Pancreas (tissue), 10 donors: ENCODE measurements at regions not wholly inside any gene's neighbourhood (a gene's known extent, or its start where the extent isn't known, plus 50 kb on each side); places are given as distances from the start of the nearest gene placed in this dataset.

Source experiments
- ATAC-seq, 4 donors: fragments of 200-7000 bp; cut with Tn5 transposase; one replicate each; pipeline versions ENCODE4 v1.8.0 to v1.9.1; 2020; ENCODE audit warnings: mild to moderate bottlenecking in 4 of 4, moderate library complexity in 4 of 4
- DNase-seq, 6 donors: peaks; one replicate each; pipeline ENCODE4 v3.0.0-alpha.2; 2020
- FAIRE-seq: peaks from 2 replicates; lab custom pipeline; 2012; peaks lifted over from hg19 to GRCh38; lab: Jason Lieb, UNC
- H3K27ac ChIP-seq, 4 donors: fragments of 200-600 bp; sonication (generic); 1 replicate in 3 of 4; 2 replicates in 1 of 4; pipeline versions ENCODE4 v1.5.0 to v1.8.0; 2020
- H3K27me3 ChIP-seq, 4 donors: fragments of 200-600 bp; one replicate each; pipeline ENCODE4 v1.8.0; 2021
- H3K36me3 ChIP-seq, 3 donors: fragments of 200-600 bp; sonication (generic) in 1 of 3; one replicate each; pipeline versions ENCODE4 v1.5.0 to v1.8.0; 2020 to 2021
- H3K4me1 ChIP-seq, 3 donors: fragments of 200-600 bp; one replicate each; pipeline ENCODE4 v1.8.0; 2021
- H3K4me3 ChIP-seq, 4 donors: fragments of 200-600 bp; sonication (generic) in 2 of 4; one replicate each; pipeline versions ENCODE4 v1.5.0 to v1.8.0; 2020 to 2021
- H3K9me3 ChIP-seq, 4 donors: fragments of 200-600 bp; one replicate each; pipeline ENCODE4 v1.8.0; 2021
- WGBS, 2 donors: extraction: QIAGEN DNeasy Blood & Tissue Kit; methylation state at CpG; one replicate each; pipeline ENCODE4 v1.1.7; 2013; 5-methylcytosine and 5-hydroxymethylcytosine counted together
- intact Hi-C, 3 donors: fragments of 100-400 bp; cut with DNase I; formaldehyde crosslinking; loops; one replicate each; pipeline versions ENCODE4 v1.11.1 to v1.14.2; 2022
- TF ChIP-seq, protein P1 (sequence below), 4 donors: fragments of 200-600 bp; sonication (generic) in 3 of 4; IDR thresholded peaks; one replicate each; pipeline versions ENCODE4 v1.5.0 to v1.8.0; 2021; ENCODE audit warnings: antibody characterized with exemption in 4 of 4
- donor health status: healthy with polysubstance abuse.
- donor health status: DM: no; HTN: no; CAD: no; lungs with moderate emphysema.
- donor health status: DM: no; HTN: no; CAD: no.
- donor health status: control.
- donor health status: control.
- donor health status: Bipolar disorder and iron deficiency.
- donor health status: DM: yes; HTN: yes; CAD: no.
- donor health status: DM: no; HTN: no; CAD: no.
- donor health status: DM: no; HTN: no; CAD: no.
- donor health status: DM: yes; HTN: yes; CAD: no.

DNA sequence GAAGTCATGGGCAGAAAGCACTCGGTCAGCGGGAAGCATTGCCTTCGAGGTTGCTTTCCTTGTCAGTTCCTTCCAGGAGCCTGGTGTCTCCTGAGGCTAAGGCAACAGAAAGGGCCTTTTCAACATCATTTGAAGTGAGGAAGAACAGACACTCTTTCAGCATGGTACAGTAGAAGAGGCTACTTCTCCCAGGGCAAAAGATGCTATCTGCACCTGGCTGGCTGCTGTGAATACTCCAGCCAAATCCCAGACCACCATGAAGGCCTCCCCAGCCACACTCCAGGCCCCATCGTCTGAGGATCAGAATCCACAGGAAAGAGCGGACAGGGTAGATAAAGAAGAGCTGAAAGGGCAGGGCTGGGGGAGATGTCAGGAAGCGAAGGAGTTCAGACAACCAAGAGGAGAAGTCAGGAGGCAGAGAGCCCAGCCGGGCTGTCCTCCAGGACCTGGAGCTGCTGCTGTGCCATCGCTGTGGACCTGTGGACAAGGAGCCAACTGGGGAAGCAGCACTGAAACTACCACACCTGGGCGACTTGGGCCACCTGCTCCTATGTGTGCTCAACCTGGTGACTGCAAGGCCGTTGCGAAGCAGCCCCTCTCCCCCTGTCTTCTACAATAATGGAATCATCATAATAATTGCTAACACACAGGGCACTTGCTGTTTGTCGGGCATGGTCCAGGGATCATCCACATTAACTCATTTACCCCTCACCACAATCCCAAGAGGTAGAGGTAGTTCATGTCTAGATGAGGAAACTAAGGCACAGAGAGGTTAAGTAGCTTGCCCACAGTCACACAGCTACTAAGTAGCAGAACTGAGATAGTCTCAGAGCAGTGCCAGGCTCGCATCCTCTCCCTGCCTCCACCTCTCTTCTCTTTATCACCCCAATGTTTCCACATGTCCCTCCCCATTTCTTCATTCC lies 88.0 kb upstream of the ZBTB40 start:
- Histone ChIP-seq H3K4me1 (no peaks in the 10 kb centered on the region), H3K36me3 (no peaks in the 10 kb centered on the region), H3K4me3 (no peak overlapping the region), H3K9me3 (no peaks in the 10 kb centered on the region), H3K27ac (no peak overlapping the region), H3K27me3 (no peaks in the 10 kb centered on the region)
- TF ChIP-seq, protein P1, sequence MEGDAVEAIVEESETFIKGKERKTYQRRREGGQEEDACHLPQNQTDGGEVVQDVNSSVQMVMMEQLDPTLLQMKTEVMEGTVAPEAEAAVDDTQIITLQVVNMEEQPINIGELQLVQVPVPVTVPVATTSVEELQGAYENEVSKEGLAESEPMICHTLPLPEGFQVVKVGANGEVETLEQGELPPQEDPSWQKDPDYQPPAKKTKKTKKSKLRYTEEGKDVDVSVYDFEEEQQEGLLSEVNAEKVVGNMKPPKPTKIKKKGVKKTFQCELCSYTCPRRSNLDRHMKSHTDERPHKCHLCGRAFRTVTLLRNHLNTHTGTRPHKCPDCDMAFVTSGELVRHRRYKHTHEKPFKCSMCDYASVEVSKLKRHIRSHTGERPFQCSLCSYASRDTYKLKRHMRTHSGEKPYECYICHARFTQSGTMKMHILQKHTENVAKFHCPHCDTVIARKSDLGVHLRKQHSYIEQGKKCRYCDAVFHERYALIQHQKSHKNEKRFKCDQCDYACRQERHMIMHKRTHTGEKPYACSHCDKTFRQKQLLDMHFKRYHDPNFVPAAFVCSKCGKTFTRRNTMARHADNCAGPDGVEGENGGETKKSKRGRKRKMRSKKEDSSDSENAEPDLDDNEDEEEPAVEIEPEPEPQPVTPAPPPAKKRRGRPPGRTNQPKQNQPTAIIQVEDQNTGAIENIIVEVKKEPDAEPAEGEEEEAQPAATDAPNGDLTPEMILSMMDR (IDR thresholded peaks at IDR 0.05) = no peak
- FAIRE-seq (no peak), ATAC-seq (no peak), DNase-seq (peak in 1 of 6 donors; percentile 37)
- intact Hi-C loops = no loop called here
- WGBS, 2 donors = 80 to 81% methylated on average over 13 of the region's 13 CpGs

DNA sequence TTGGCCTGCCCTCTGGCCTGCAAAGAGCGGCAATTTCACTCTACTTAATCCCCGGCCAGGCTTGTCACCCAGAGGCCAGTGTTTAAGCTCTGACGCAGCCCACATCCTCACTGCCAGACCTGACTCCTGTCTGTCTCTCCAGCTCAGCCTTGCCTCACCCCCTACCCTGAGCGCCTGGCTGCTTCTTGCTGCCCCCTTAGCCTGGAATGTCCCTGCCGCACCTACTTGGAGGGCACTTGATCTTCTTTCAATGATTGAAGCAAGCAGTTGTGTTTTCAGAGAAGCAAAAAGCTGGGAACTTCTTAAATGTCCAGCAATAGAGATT lies 87.4 kb upstream of the ZBTB40 start:
- FAIRE-seq (no peak), DNase-seq (no peak), ATAC-seq (no peak)
- 88 to 93% methylated on average over 5 of the region's 5 CpGs for WGBS, 2 donors
- TF ChIP-seq, protein P1 (IDR thresholded peaks at IDR 0.05) = no peak
- Histone ChIP-seq H3K27me3 (no peaks in the 10 kb centered on the region), H3K9me3 (no peaks in the 10 kb centered on the region), H3K4me1 (no peaks in the 10 kb centered on the region), H3K27ac (no peak overlapping the region), H3K36me3 (no peaks in the 10 kb centered on the region), H3K4me3 (no peak overlapping the region)
- intact Hi-C loops = no loop called here

DNA sequence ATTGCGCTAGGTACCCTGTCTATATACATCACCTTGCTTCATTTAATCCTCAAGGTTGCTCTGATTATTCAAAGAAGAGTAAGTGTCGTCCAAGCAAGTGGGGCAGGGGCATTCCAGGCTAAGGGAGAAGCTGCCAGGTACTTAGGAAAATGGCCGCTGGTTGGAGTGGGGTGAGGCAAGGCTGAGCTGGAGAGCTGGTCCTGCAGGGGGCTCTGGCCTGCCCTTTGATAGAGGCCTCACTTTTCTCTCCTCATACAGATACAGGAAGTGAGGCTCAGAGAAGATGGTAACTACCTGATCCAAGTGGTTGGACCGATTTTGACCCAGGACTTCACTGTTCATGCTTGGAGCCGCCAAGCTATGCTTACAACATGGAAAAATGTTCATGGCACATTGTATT lies 86.9 kb upstream of the ZBTB40 start:
- H3K4me3 ChIP-seq = no peak overlapping the region
- H3K36me3 ChIP-seq = no peaks in the 10 kb centered on the region
- no peaks in the 10 kb centered on the region for H3K4me1 ChIP-seq
- 88 to 91% methylated on average over 5 of the region's 5 CpGs for WGBS, 2 donors
- no peaks in the 10 kb centered on the region for H3K27me3 ChIP-seq
- H3K27ac ChIP-seq = no peak overlapping the region
- no peak for ATAC-seq
- no peaks in the 10 kb centered on the region for H3K9me3 ChIP-seq
- intact Hi-C loops = no loop called here
- DNase-seq = no peak
- TF ChIP-seq, protein P1 (IDR thresholded peaks at IDR 0.05) = no peak
- FAIRE-seq = no peak

DNA sequence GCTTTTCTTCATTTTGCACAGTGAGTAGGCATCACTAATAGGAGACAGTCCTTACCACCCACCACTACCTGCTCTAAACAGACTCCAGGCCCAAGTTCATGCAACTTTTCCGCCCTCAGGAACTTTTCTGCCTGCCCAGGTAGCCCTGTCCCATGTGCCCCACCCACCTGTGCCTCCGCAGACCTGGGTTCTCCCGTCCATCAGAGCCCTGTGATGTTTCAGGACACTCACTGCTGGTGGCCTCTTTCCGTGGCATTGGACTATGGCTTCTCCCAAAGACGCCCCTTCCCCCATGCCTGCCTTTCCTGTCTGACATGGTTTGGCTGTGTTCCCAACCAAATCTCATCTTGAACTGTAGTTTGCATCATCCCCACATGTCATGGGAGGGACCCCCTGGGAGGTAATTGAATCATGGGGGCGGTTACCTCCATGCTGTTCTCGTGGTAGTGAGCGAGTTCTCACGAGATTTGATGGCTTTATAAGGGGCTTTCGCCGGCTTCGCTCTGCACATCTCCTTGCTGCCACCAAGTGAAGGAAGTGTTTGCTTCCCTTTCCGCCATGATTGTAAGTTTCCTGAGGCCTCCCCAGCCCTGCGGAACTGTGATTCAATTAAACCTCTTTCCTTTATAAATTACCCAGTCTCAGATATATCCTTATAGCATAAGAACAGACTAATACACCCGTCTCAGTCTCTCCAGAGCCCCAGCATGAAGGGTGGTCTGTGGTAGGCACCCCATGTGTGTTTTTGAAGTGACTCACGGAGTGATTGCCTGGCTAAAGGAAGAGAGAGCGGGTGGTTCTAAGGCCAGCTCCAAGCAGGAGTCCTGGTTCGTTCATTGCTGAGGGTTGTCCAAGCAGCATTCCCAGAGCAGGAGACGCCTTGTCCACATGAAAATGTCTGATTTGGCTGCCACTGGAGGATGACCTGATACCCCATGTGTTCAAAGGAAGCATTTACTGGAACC lies 86.0 kb upstream of the ZBTB40 start:
- H3K4me3 ChIP-seq = no peak overlapping the region
- no peak overlapping the region for H3K27ac ChIP-seq
- no peak for FAIRE-seq
- H3K4me1 ChIP-seq = no peaks in the 10 kb centered on the region
- no peaks in the 10 kb centered on the region for H3K9me3 ChIP-seq
- TF ChIP-seq, protein P1 (IDR thresholded peaks at IDR 0.05) = no peak
- no peaks in the 10 kb centered on the region for H3K27me3 ChIP-seq
- DNase-seq = no peak
- 88 to 91% methylated on average over 19 of the region's 19 CpGs for WGBS, 2 donors
- ATAC-seq = no peak
- H3K36me3 ChIP-seq = no peaks in the 10 kb centered on the region
- intact Hi-C loops = no loop called here
